ENCODE measurements at regions not wholly inside any gene's neighbourhood (a gene's known extent, or its start where the extent isn't known, plus 50 kb on each side); places are given as distances from the start of the nearest gene placed in this dataset.
A peak's percentile ranks its signal among the peaks of the same experiment; 100 is the strongest.
"Not testable (repeated sequence)": the region's sequence is repeated elsewhere in the genome, so short reads cannot be mapped to it uniquely, and the experiment has no call there.

DNA sequence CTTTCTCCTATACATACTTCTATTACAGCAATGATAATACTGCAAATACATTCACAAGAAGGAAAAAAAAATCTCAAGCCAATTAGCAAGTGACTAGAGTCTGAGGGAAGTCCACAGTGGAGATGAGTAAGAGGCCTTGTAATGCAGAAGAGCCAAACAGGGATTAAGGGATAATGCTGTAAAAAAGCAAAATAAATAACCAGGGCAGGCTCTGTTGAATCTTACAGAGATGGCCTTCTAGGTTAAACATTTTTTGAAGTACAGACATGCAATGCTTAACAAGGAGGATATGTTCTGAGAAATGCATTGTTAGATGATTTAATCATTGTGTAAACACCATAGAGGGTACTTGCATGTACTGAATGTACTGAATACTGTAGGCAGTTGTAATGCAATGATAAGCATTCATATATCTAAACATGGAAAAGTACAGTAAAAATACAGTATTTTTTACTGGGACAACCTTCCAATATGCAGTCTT lies 122.1 kb upstream of the RMDN2 start:
- H3K9me3 ChIP-seq: no peaks in the 10 kb centered on the region
- no peak for TF ChIP-seq CTCF (IDR thresholded peaks at IDR 0.05)
- TF ChIP-seq POLR2A (IDR thresholded peaks at IDR 0.05): no peak
- intact Hi-C loops (cut with DNase I): no loop called here

GRCh38 chr2:37806004-37806403 lies 119.1 kb upstream of the RMDN2 start:
- H3K4me1 ChIP-seq: peaks cover 0 to 13% of the 10 kb centered on the region in 2 donors
- H3K4me3 ChIP-seq (replicated peaks in 1 of 3); intact Hi-C loops (cut with DNase I); H3K27me3 ChIP-seq; DNase-seq; H3K36me3 ChIP-seq; H3K9me3 ChIP-seq; H3K27ac ChIP-seq: not testable (repeated sequence)
- WGBS, 2 donors: 83 to 84% methylated on average over 2 of the region's 2 CpGs

More for the DNA sequence above, 122.1 kb upstream of the RMDN2 start:
- Histone ChIP-seq H3K27me3 (no peaks in the 10 kb centered on the region), H3K27ac (no peak overlapping the region), H3K36me3 (no peaks in the 10 kb centered on the region), H3K4me1 (peaks cover 0 to 16% of the 10 kb centered on the region in 2 donors), H3K4me3 (replicated peaks in 1 of 3) (no peak overlapping the region)
- no peak for DNase-seq

DNA sequence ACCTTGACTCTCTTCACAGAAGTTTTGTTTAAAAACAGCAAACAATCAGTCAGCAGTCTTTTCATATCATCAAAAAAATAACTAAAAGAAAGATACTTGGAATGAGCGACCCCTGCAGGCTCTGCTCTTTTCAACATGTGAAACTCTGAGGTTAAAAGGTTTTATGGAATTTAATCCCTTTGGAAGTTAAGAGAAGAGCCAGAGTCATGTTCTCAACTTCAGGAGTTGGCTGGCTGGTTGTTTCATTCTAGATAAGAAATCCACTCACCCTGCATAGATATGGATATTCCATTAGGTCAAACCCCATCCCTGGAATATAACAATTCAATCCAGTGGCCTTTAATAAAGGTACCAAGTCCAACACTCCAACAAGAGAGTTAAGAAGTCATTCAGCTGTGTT lies 115.6 kb upstream of the RMDN2 start:
- WGBS, 2 donors: 19 to 26% methylated on average over 1 of the region's 1 CpG
- TF ChIP-seq POLR2A (IDR thresholded peaks at IDR 0.05) (no peak), CTCF (IDR thresholded peaks at IDR 0.05) (peak; percentile 26 to 63 (median 57))
- Histone ChIP-seq H3K4me1 (no peaks in the 10 kb centered on the region), H3K4me3 (replicated peaks in 1 of 3) (no peak overlapping the region), H3K36me3 (no peaks in the 10 kb centered on the region), H3K27ac (no peak overlapping the region), H3K9me3 (no peaks in the 10 kb centered on the region), H3K27me3 (no peaks in the 10 kb centered on the region)
- peak; percentile 51 to 60 for DNase-seq
- intact Hi-C loops (cut with DNase I): no loop called here

DNA sequence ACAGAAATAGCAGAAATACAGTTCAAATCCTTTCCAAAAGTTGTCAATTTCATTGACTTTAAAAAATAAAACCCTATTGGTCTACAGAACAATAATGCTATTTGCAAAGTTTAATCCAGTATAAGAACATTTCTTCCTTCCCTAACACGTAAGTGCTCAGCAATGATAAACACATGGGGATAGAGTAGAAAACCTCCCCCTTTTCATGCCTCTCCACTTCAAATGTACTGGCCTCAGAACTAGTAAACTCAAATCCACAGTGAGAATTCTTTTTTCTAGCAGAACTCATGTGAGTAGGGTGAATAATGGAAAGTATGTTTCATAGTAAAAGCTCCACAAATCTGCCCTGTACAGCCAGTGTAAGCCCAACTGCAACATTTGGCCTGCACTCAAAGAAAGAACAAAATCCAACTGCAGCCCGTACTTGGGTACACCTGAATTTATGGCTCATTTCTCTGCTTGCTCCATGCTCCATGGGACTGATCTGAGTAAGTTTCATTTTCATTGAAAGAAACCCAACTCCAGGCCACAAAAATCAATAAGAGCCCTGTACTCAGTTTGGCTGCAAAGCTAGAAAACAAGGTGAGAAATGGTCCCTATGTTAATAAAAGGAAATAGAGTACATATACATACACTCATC lies 115.0 kb upstream of the RMDN2 start:
- intact Hi-C loops (cut with DNase I): no loop called here
- TF ChIP-seq POLR2A (IDR thresholded peaks at IDR 0.05) (no peak), CTCF (IDR thresholded peaks at IDR 0.05) (no peak)
- DNase-seq: no peak
- Histone ChIP-seq H3K4me3 (replicated peaks in 1 of 3) (no peak overlapping the region), H3K27ac (no peak overlapping the region), H3K4me1 (no peaks in the 10 kb centered on the region), H3K36me3 (no peaks in the 10 kb centered on the region), H3K9me3 (no peaks in the 10 kb centered on the region), H3K27me3 (no peaks in the 10 kb centered on the region)
- 80 to 85% methylated on average over 2 of the region's 2 CpGs for WGBS, 2 donors

GRCh38 chr2:37812414-37812813 lies 112.7 kb upstream of the RMDN2 start:
- intact Hi-C loops (cut with DNase I): no loop called here
- TF ChIP-seq POLR2A (IDR thresholded peaks at IDR 0.05) (no peak), CTCF (IDR thresholded peaks at IDR 0.05) (no peak)
- WGBS, 2 donors: 86 to 92% methylated on average over 1 of the region's 1 CpG

More at GRCh38 chr2:37812414-37812813, 112.7 kb upstream of the RMDN2 start:
- Histone ChIP-seq H3K4me3 (replicated peaks in 1 of 3) (no peak overlapping the region), H3K4me1 (no peaks in the 10 kb centered on the region), H3K27ac (no peak overlapping the region), H3K36me3 (no peaks in the 10 kb centered on the region), H3K9me3 (no peaks in the 10 kb centered on the region), H3K27me3 (no peaks in the 10 kb centered on the region)
- DNase-seq: no peak
